A673 (cell line): ENCODE measurements at regions not wholly inside any gene's neighbourhood (a gene's known extent, or its start where the extent isn't known, plus 50 kb on each side); places are given as distances from the start of the nearest gene placed in this dataset.

Experiments used
- BruUV-seq: library from RNA; stranded (reverse); fragments of 400-500 nt; replicated peaks from 2 replicates; lab custom pipeline; 2021; lab: Mats Ljungman, UMichigan
- CTCF ChIA-PET: fragments of 300-600 bp; sonication (Branson Sonifier 250); formaldehyde crosslinking; loops from one replicate; lab custom pipeline; 2022; ENCODE audit warnings: antibody characterized with exemption; lab: Charles Lee
- POLR2A ChIA-PET: fragments of 300-600 bp; sonication (Branson Sonifier 250); formaldehyde crosslinking; loops from one replicate; lab custom pipeline; 2022; ENCODE audit warnings: antibody characterized with exemption; ENCODE audit not compliant: low non-redundant PET; lab: Charles Lee
- DNase-seq: peaks from one replicate; pipeline ENCODE4 v3.0.0-alpha.2; 2015; ENCODE audit warnings: low spot score
- H3K27ac ChIP-seq: fragments of 200-600 bp; sonication (generic); 2 replicates; pipeline ENCODE4 v1.5.1; 2016; ENCODE audit warnings: mixed run types, low read depth, mild to moderate bottlenecking, mixed read lengths, antibody characterized with exemption, low read length; ENCODE audit not compliant: poor library complexity, severe bottlenecking
- H3K27me3 ChIP-seq: fragments of 200-600 bp; sonication (generic); replicated peaks from 2 replicates; pipeline ENCODE4 v1.6.1; 2017; ENCODE audit warnings: mixed run types, low read depth, mild to moderate bottlenecking, mixed read lengths, antibody characterized with exemption, low read length; ENCODE audit not compliant: insufficient read depth, poor library complexity
- H3K36me3 ChIP-seq: fragments of 200-600 bp; sonication (generic); 2 replicates; pipeline ENCODE4 v1.6.1; 2016; ENCODE audit warnings: mixed run types, mild to moderate bottlenecking, mixed read lengths, antibody characterized with exemption, low read length; ENCODE audit not compliant: insufficient read depth, poor library complexity, severe bottlenecking
- H3K4me1 ChIP-seq: fragments of 200-600 bp; sonication (generic); 2 replicates; pipeline ENCODE4 v1.6.1; 2017; ENCODE audit warnings: mixed run types, mild to moderate bottlenecking, mixed read lengths, antibody characterized with exemption, low read length; ENCODE audit not compliant: insufficient read depth, poor library complexity, severe bottlenecking
- H3K4me3 ChIP-seq: fragments of 200-600 bp; sonication (generic); 2 replicates; pipeline ENCODE4 v1.5.1; 2016; ENCODE audit warnings: low read depth, mixed run types, mild to moderate bottlenecking, mixed read lengths, low read length; ENCODE audit not compliant: poor library complexity, severe bottlenecking
- H3K9me3 ChIP-seq: fragments of 200-600 bp; sonication (generic); 2 replicates; pipeline ENCODE4 v1.6.1; 2016; ENCODE audit warnings: mixed run types, low read depth, mild to moderate bottlenecking, mixed read lengths, antibody characterized with exemption, low read length; ENCODE audit not compliant: poor library complexity, severe bottlenecking
- CTCF ChIP-seq: fragments of 300-800, 200-600 bp; sonication (generic); conservative IDR thresholded peaks from 2 replicates; pipeline ENCODE4 v1.5.1; 2017; ENCODE audit warnings: low read depth, mild to moderate bottlenecking, antibody characterized with exemption, low read length, moderate library complexity, mixed read lengths
- EZH2 ChIP-seq: fragments of 200-600 bp; sonication (generic); IDR thresholded peaks from 2 replicates; pipeline ENCODE4 v1.6.1; 2017; ENCODE audit warnings: borderline replicate concordance, low read depth, mild to moderate bottlenecking, mixed read lengths, antibody characterized with exemption, low read length; ENCODE audit not compliant: poor library complexity, severe bottlenecking
- intact Hi-C: fragments of 100-400 bp; cut with micrococcal nuclease; formaldehyde crosslinking; loops from one replicate; pipeline ENCODE4 v1.10.0; 2022; ENCODE audit not compliant: unreplicated experiment

- Histone ChIP-seq H3K27ac (no peak overlapping the region), H3K9me3 (no peaks in the 10 kb centered on the region), H3K4me3 (no peak overlapping the region), H3K36me3 (no peaks in the 10 kb centered on the region), H3K4me1 (no peaks in the 10 kb centered on the region), H3K27me3 (no peaks in the 10 kb centered on the region)
- intact Hi-C loops = no loop called here
- DNase-seq = no peak
- TF ChIP-seq CTCF = no peak
- TF ChIP-seq EZH2 = no peak
- ChIA-PET POLR2A (no interaction called here), CTCF (no interaction called here)
- BruUV-seq = no TSS peak
Observed at GRCh38 chr13:81058916-81059290, 718.0 kb upstream of the SPRY2 start.

GRCh38 chr13:81058211-81058915 is 717.4 kb upstream of the SPRY2 start:
- no peak overlapping the region for H3K27ac ChIP-seq
- TF ChIP-seq EZH2 (no peak), CTCF (no peak)
- CTCF ChIA-PET = no interaction called here

GRCh38 chr13:81051873-81052272 is 710.9 kb upstream of the SPRY2 start:
- H3K27me3 ChIP-seq = no peaks in the 10 kb centered on the region
- H3K9me3 ChIP-seq = no peaks in the 10 kb centered on the region
- H3K4me1 ChIP-seq = no peaks in the 10 kb centered on the region
- POLR2A ChIA-PET = no interaction called here
- no TSS peak for BruUV-seq
- DNase-seq = peak; percentile 27
- H3K27ac ChIP-seq = no peak overlapping the region
- CTCF ChIA-PET = no interaction called here
- H3K4me3 ChIP-seq = no peak overlapping the region
- no peaks in the 10 kb centered on the region for H3K36me3 ChIP-seq
- TF ChIP-seq CTCF = peak; percentile 42; the same call in 1 of the 2 replicates
- no peak for TF ChIP-seq EZH2
- intact Hi-C loops = no loop called here

More at GRCh38 chr13:81058211-81058915, 717.4 kb upstream of the SPRY2 start:
- H3K27me3 ChIP-seq = no peaks in the 10 kb centered on the region
- no peaks in the 10 kb centered on the region for H3K9me3 ChIP-seq
- POLR2A ChIA-PET = no interaction called here
- intact Hi-C loops = no loop called here
- no peak for DNase-seq
- no peaks in the 10 kb centered on the region for H3K4me1 ChIP-seq
- no TSS peak for BruUV-seq
- no peak overlapping the region for H3K4me3 ChIP-seq
- no peaks in the 10 kb centered on the region for H3K36me3 ChIP-seq
